DOHH2 (cell line): ENCODE measurements at regions not wholly inside any gene's neighbourhood (a gene's known extent, or its start where the extent isn't known, plus 50 kb on each side); places are given as distances from the start of the nearest gene placed in this dataset.

Experiments used
- CTCF ChIP-seq: fragments of 200-600 bp; sonication (generic); IDR thresholded peaks from one replicate; pipeline ENCODE4 v1.5.1; 2014; ENCODE audit warnings: antibody characterized with exemption, mild to moderate bottlenecking, low read depth, low read length; ENCODE audit not compliant: poor library complexity, severe bottlenecking
- EZH2phosphoT487 ChIP-seq: fragments of 200-600 bp; sonication (generic); IDR thresholded peaks from 2 replicates; pipeline ENCODE4 v1.6.1; 2017; ENCODE audit warnings: borderline replicate concordance, mild to moderate bottlenecking, antibody characterized with exemption, low read length, moderate library complexity, mixed read lengths

- TF ChIP-seq CTCF: no peak
- no peak for TF ChIP-seq EZH2phosphoT487
Observed at GRCh38 chr19:30690935-30691818, 319.0 kb downstream of the ZNF536 start.
